ENCODE measurements at regions not wholly inside any gene's neighbourhood (a gene's known extent, or its start where the extent isn't known, plus 50 kb on each side); places are given as distances from the start of the nearest gene placed in this dataset.

- no peak for TF ChIP-seq CTCF (IDR thresholded peaks at IDR 0.05; ENCODE audit: low read depth, low read length, poor library complexity, severe bottlenecking)
- TF ChIP-seq EZH2phosphoT487 (IDR thresholded peaks at IDR 0.05; ENCODE audit: borderline replicate concordance, low read length) = no peak
Measured at GRCh38 chr4:125501090-125501489, 186.3 kb downstream of the FAT4 start.
